A549 (cell line): ENCODE measurements at regions not wholly inside any gene's neighbourhood (a gene's known extent, or its start where the extent isn't known, plus 50 kb on each side); places are given as distances from the start of the nearest gene placed in this dataset.

Experiments used
- ATAC-seq, 2 experiments: fragments of 200-7000 bp in 1 of 2; fragments of >200 bp in 1 of 2; cut with Nextera tagmentation in 1 of 2; cut with Tn5 transposase in 1 of 2; 3 replicates each; pipeline versions ENCODE4 v1.8.0 to v1.9.1; 2018 to 2020; ENCODE audit warnings: mild to moderate bottlenecking in 1 of 2, moderate library complexity in 1 of 2
- CTCF ChIA-PET: fragments of 300-600 bp; sonication (Branson Sonifier 250); formaldehyde crosslinking; extraction: SDS; loops from one replicate; lab custom pipeline; 2021; ENCODE audit warnings: antibody characterized with exemption, inconsistent platforms; lab: Yijun Ruan, JAX
- POLR2A ChIA-PET: fragments of 350-600 bp; formaldehyde crosslinking; extraction: SDS; loops from one replicate; lab custom pipeline; 2021; ENCODE audit warnings: antibody characterized with exemption, inconsistent platforms; lab: Yijun Ruan, JAX
- DNase-seq, 2 experiments: peaks; one replicate each; pipeline versions ENCODE4 v3.0.0 to v3.0.0-alpha.2; 2011 to 2016; ENCODE audit warnings: low read depth in 1 of 2, low spot score in 1 of 2
- FAIRE-seq: peaks from 2 replicates; lab custom pipeline; 2011; peaks lifted over from hg19 to GRCh38; lab: Jason Lieb, UNC
- H3K27ac ChIP-seq, 2 experiments: fragments of >200 bp; sonication (Bioruptor Twin); formaldehyde crosslinking; 3 replicates each; pipeline ENCODE4 v1.5.1; 2016 to 2017
- H3K4me1 ChIP-seq: fragments of >200 bp; sonication (Bioruptor Twin); formaldehyde crosslinking; 3 replicates; pipeline ENCODE4 v1.6.1; 2016
- H3K4me2 ChIP-seq: fragments of >200 bp; sonication (Bioruptor Twin); formaldehyde crosslinking; 3 replicates; pipeline ENCODE4 v1.6.1; 2016
- H3K4me3 ChIP-seq: fragments of >200 bp; sonication (Bioruptor Twin); formaldehyde crosslinking; 3 replicates; pipeline ENCODE4 v1.5.1; 2016
- H3K9me3 ChIP-seq: fragments of >200 bp; sonication (Bioruptor Twin); formaldehyde crosslinking; 3 replicates; pipeline ENCODE4 v1.6.1; 2016
- CEBPB ChIP-seq, 2 experiments: fragments of >200 bp in 1 of 2; sonication (Bioruptor Twin) in 1 of 2; formaldehyde crosslinking in 1 of 2; IDR thresholded peaks; 2 replicates each; pipeline ENCODE4 v1.6.1; 2012 to 2016
- E2F6 ChIP-seq: IDR thresholded peaks from 2 replicates; pipeline ENCODE4 v1.6.1; 2012; ENCODE audit warnings: low read depth, borderline replicate concordance
- EHMT2 ChIP-seq: fragments of 200-600 bp; sonication (generic); IDR thresholded peaks from 2 replicates; pipeline ENCODE4 v1.6.1; 2016; ENCODE audit warnings: antibody characterized with exemption, low read depth, mild to moderate bottlenecking, moderate library complexity
- ESRRA ChIP-seq: fragments of 150-350 bp; IDR thresholded peaks from 2 replicates; pipeline ENCODE4 v1.6.1; 2014; ENCODE audit warnings: mild to moderate bottlenecking, low read length, borderline replicate concordance
- HDAC2 ChIP-seq: fragments of 200-600 bp; sonication (generic); IDR thresholded peaks from 2 replicates; pipeline ENCODE4 v1.6.1; 2016
- HOXB13 ChIP-seq: fragments of 250-450 bp; sonication (Bioruptor Pico); IDR thresholded peaks from 2 replicates; pipeline ENCODE4 v1.5.0; 2020; ENCODE audit warnings: low read depth, mild to moderate bottlenecking, moderate library complexity
- HOXB5 ChIP-seq: fragments of 250-450 bp; sonication (Bioruptor Pico); IDR thresholded peaks from 2 replicates; pipeline ENCODE4 v1.5.0; 2020; ENCODE audit warnings: mild to moderate bottlenecking, moderate library complexity
- JUN ChIP-seq, 2 experiments: fragments of >200 bp; sonication (Bioruptor Twin); formaldehyde crosslinking; IDR thresholded peaks; 2 replicates in 1 of 2; 3 replicates in 1 of 2; pipeline ENCODE4 v1.6.1; 2016 to 2017
- KDM5A ChIP-seq: fragments of 200-600 bp; sonication (generic); IDR thresholded peaks from 2 replicates; pipeline ENCODE4 v1.6.1; 2016; ENCODE audit warnings: antibody characterized with exemption, mild to moderate bottlenecking
- MYC ChIP-seq: IDR thresholded peaks from 2 replicates; pipeline ENCODE4 v1.6.1; 2012; ENCODE audit warnings: mild to moderate bottlenecking, inconsistent platforms, low read length, improper control_type of control experiment, borderline replicate concordance
- PBX3 ChIP-seq: IDR thresholded peaks from 2 replicates; pipeline ENCODE4 v1.6.1; 2012
- RAD21 ChIP-seq, 2 experiments: fragments of >200 bp in 1 of 2; sonication (Bioruptor Twin) in 1 of 2; formaldehyde crosslinking in 1 of 2; IDR thresholded peaks in 1 of 2; conservative IDR thresholded peaks in 1 of 2; 2 replicates in 1 of 2; 3 replicates in 1 of 2; pipeline ENCODE4 v1.6.1; 2012 to 2018; ENCODE audit warnings: inconsistent platforms in 1 of 2
- RARB ChIP-seq: fragments of 250-450 bp; sonication (Bioruptor Pico); IDR thresholded peaks from 2 replicates; pipeline ENCODE4 v1.8.0; 2021; ENCODE audit warnings: mild to moderate bottlenecking, moderate library complexity
- RFX5 ChIP-seq: fragments of 450-650 bp; IDR thresholded peaks from 2 replicates; pipeline ENCODE4 v1.7.1; 2014; ENCODE audit warnings: antibody characterized with exemption, mild to moderate bottlenecking, moderate library complexity
- SMC3 ChIP-seq: fragments of >200 bp; sonication (Bioruptor Twin); formaldehyde crosslinking; IDR thresholded peaks from 3 replicates; pipeline ENCODE4 v1.6.1; 2018; ENCODE audit warnings: inconsistent platforms
- ZC3H11A ChIP-seq: fragments of 450-650 bp; IDR thresholded peaks from 2 replicates; pipeline ENCODE4 v1.6.1; 2014; ENCODE audit warnings: antibody characterized with exemption, mild to moderate bottlenecking
- ZFP36 ChIP-seq: fragments of 450-650 bp; IDR thresholded peaks from 2 replicates; pipeline ENCODE4 v1.6.1; 2014; ENCODE audit warnings: borderline replicate concordance; ENCODE audit not compliant: partially characterized antibody
- ZNF302 ChIP-seq: fragments of 250-450 bp; sonication (Bioruptor Pico); IDR thresholded peaks from 2 replicates; pipeline ENCODE4 v1.9.0; 2021; ENCODE audit warnings: inconsistent platforms, mild to moderate bottlenecking, moderate library complexity
- ZSCAN20 ChIP-seq: fragments of 250-450 bp; sonication (Bioruptor Pico); IDR thresholded peaks from 2 replicates; pipeline ENCODE4 v1.8.0; 2022; ENCODE audit warnings: mild to moderate bottlenecking, moderate library complexity
- WGBS: methylation state at CpG from one replicate; pipeline ENCODE4 v1.1.6; 2017; ENCODE audit errors: missing lambda C conversion rate; 5-methylcytosine and 5-hydroxymethylcytosine counted together
- TF ChIP-seq, protein P1 (sequence below): fragments of >200 bp; sonication (Bioruptor Twin); formaldehyde crosslinking; IDR thresholded peaks from 3 replicates; pipeline ENCODE4 v1.5.1; 2016
- TF ChIP-seq, protein P2 (sequence below): fragments of 200-600 bp; sonication (generic); IDR thresholded peaks from 2 replicates; pipeline ENCODE4 v1.6.1; 2016; ENCODE audit warnings: antibody characterized with exemption, mild to moderate bottlenecking, moderate library complexity

GRCh38 chr13:107867701-107868661, 347.4 kb downstream of the LIG4 start:
- Histone ChIP-seq H3K4me2 (peak overlapping the region; percentile 94), H3K9me3 (no peaks in the 10 kb centered on the region), H3K4me3 (peak overlapping the region; percentile 53), H3K4me1 (no peaks in the 10 kb centered on the region), H3K27ac (no peak overlapping the region)
- POLR2A ChIA-PET = no interaction called here
- no peak for FAIRE-seq
- TF ChIP-seq ZC3H11A (no peak), RAD21 (conservative IDR thresholded peaks at IDR 0.05 in 1 of 2, IDR thresholded peaks at IDR 0.05 in 1 of 2) (peak; percentile 36 to 49; a peak in 4 of 5 replicates), MYC (no peak), RFX5 (no peak), PBX3 (no peak), ESRRA (no peak), E2F6 (no peak), CEBPB (IDR thresholded peaks at IDR 0.05) (no peak), RARB (CRISPR knock-in tag) (no peak), ZFP36 (no peak), HOXB13 (CRISPR knock-in tag) (no peak), EHMT2 (no peak), KDM5A (no peak)
- TF ChIP-seq, protein P1, sequence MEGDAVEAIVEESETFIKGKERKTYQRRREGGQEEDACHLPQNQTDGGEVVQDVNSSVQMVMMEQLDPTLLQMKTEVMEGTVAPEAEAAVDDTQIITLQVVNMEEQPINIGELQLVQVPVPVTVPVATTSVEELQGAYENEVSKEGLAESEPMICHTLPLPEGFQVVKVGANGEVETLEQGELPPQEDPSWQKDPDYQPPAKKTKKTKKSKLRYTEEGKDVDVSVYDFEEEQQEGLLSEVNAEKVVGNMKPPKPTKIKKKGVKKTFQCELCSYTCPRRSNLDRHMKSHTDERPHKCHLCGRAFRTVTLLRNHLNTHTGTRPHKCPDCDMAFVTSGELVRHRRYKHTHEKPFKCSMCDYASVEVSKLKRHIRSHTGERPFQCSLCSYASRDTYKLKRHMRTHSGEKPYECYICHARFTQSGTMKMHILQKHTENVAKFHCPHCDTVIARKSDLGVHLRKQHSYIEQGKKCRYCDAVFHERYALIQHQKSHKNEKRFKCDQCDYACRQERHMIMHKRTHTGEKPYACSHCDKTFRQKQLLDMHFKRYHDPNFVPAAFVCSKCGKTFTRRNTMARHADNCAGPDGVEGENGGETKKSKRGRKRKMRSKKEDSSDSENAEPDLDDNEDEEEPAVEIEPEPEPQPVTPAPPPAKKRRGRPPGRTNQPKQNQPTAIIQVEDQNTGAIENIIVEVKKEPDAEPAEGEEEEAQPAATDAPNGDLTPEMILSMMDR = peak; percentile 27
- peak in 1 of 2 experiments; percentile 15 for DNase-seq
- WGBS = under 1% methylated on average over 17 of the region's 81 CpGs
- peak; percentile 67 to 87 for ATAC-seq
- CTCF ChIA-PET = interaction anchor here (0.8 to 1.4 kb wide), 2 partner anchors 656 to 666 kb away, joined by 3 to 4 read pairs; no protein-coding TSS in a partner anchor

DNA sequence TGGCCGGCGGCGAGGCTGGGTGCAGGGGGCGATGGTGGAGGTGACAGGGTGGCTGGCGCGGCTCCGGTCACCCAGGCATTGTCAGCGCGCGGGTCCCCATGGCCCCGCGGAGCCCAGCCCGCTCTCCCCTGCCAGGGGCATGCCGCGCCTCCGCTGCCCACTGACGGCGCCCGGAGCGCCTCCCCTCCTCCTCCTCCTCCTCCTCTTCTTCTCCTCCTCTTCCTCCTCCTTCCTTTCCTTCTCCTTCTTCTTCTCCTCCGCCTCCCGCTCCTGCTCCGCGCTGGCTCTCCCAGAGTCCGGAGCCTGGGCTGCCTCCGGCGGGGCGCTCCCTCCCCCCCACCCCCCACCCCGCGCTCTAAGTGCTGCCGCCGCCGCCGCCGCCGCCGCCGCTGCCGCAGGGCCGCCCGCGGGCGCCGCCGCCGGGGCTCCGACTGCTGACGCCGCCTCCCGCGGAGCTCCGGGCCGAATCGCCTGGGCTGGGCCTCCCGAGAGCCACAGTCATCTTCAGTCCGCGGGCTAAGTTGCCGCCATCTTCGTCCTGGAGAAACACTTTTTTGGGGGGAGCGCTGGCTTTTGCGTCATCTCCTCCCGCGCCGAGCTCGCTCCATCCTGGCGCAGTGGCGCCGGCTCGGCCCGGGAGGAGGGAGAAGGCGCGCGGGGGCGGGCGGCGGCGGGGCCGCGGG, 348.3 kb downstream of the LIG4 start:
- ATAC-seq = peak; percentile 28 to 36; a peak in 5 of 6 replicates
- POLR2A ChIA-PET = no interaction called here
- WGBS = 7% methylated on average over 20 of the region's 79 CpGs
- Histone ChIP-seq H3K4me2 (peak overlapping the region; percentile 94), H3K4me1 (no peaks in the 10 kb centered on the region), H3K9me3 (no peaks in the 10 kb centered on the region), H3K4me3 (peak overlapping the region; percentile 53), H3K27ac (no peak overlapping the region)
- CTCF ChIA-PET = interaction anchor here (0.8 to 1.4 kb wide), 2 partner anchors 655 to 665 kb away, joined by 3 to 4 read pairs; no protein-coding TSS in a partner anchor
- TF ChIP-seq PBX3 (no peak), HOXB5 (CRISPR knock-in tag) (no peak), ZNF302 (CRISPR knock-in tag) (no peak), SMC3 (no peak), HDAC2 (no peak), ZSCAN20 (CRISPR knock-in tag) (no peak), JUN (IDR thresholded peaks at IDR 0.05) (no peak)
- TF ChIP-seq, protein P2, sequence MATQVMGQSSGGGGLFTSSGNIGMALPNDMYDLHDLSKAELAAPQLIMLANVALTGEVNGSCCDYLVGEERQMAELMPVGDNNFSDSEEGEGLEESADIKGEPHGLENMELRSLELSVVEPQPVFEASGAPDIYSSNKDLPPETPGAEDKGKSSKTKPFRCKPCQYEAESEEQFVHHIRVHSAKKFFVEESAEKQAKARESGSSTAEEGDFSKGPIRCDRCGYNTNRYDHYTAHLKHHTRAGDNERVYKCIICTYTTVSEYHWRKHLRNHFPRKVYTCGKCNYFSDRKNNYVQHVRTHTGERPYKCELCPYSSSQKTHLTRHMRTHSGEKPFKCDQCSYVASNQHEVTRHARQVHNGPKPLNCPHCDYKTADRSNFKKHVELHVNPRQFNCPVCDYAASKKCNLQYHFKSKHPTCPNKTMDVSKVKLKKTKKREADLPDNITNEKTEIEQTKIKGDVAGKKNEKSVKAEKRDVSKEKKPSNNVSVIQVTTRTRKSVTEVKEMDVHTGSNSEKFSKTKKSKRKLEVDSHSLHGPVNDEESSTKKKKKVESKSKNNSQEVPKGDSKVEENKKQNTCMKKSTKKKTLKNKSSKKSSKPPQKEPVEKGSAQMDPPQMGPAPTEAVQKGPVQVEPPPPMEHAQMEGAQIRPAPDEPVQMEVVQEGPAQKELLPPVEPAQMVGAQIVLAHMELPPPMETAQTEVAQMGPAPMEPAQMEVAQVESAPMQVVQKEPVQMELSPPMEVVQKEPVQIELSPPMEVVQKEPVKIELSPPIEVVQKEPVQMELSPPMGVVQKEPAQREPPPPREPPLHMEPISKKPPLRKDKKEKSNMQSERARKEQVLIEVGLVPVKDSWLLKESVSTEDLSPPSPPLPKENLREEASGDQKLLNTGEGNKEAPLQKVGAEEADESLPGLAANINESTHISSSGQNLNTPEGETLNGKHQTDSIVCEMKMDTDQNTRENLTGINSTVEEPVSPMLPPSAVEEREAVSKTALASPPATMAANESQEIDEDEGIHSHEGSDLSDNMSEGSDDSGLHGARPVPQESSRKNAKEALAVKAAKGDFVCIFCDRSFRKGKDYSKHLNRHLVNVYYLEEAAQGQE = no peak
- FAIRE-seq = no peak
- DNase-seq = no peak
